HG03175 (cell line): ENCODE measurements at regions not wholly inside any gene's neighbourhood (a gene's known extent, or its start where the extent isn't known, plus 50 kb on each side); places are given as distances from the start of the nearest gene placed in this dataset.
"Not testable (repeated sequence)": the region's sequence is repeated elsewhere in the genome, so short reads cannot be mapped to it uniquely, and the experiment has no call there.

Source experiments
- ATAC-seq: cut with Tn5 transposase; IDR thresholded peaks from one replicate; pipeline ENCODE4 v1.9.1; 2021; ENCODE audit warnings: mild to moderate bottlenecking, moderate library complexity; ENCODE audit not compliant: unreplicated experiment

DNA sequence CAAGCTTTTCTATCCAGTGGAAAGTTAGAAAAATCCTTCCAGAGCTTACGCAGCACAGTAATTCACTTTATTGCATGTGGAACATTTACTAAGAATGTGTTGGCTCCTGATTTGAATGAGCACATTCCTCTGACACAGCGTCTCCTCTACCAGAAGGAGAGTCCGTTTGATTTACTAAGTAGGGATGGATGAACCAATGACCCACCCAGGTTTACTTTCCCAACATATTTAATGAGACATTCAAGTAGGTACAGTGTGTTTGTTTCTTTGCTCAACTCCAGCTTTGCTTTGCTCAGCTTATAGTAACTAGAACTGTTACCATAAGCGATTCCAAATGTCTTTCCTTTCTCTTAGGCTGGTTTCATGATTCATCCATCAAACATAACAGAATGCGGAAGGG lies 161.7 kb downstream of the SMARCA1 start:
- no peak for ATAC-seq

DNA sequence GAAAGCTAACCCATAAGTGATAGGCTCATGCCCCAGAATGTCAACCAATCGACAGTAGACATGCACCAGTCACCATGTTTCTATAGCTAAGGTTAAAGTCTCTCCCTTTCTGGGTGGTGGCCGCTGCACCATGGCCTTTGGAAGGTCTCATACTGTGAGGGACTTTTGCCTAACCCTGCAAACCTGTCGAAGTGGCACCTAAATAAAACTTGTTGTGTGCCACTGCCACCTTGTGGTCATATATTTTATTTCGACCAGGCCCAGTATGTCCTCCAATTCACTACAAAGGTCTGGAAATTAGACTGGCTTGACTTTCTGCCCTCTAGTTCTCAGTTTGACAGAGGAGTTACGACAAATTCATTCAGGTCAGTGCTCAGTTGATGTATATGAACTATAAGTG lies 163.1 kb downstream of the SMARCA1 start:
- ATAC-seq: peak; percentile 88

DNA sequence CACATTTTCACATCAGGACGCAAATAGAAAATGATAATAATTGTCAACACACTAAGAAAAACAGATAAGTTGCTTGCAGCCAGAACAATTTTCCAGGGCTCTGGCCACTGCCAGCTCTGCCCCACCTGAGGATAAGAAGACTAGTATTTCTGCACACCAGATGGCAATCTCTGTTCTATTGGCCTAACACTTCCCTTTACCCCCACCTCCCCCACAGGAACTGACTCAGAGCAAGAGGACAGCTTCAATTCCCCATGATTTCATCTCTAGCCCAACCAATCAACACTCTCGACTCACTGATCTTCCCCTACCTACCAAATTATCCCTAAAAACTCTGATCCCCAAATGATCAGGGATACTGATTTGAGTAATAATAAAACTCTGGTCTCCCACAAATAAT lies 164.0 kb downstream of the SMARCA1 start:
- peak; percentile 52 for ATAC-seq

DNA sequence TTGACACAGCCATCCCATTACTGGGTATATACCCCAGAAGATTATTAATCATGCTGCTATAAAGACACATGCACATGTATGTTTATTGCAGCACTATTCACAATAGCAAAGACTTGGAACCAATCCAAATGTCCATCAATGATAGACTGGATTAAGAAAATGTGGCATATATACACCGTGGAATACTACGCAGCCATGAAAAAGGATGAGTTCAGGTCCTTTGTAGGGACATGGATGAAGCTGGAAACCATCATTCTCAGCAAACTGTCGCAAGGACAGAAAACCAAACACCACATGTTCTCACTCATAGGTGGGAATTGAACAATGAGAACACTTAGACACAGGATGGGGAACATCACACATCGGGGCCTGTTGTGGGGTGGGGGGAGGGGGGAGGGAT lies 165.9 kb downstream of the SMARCA1 start:
- ATAC-seq: not testable (repeated sequence)

DNA sequence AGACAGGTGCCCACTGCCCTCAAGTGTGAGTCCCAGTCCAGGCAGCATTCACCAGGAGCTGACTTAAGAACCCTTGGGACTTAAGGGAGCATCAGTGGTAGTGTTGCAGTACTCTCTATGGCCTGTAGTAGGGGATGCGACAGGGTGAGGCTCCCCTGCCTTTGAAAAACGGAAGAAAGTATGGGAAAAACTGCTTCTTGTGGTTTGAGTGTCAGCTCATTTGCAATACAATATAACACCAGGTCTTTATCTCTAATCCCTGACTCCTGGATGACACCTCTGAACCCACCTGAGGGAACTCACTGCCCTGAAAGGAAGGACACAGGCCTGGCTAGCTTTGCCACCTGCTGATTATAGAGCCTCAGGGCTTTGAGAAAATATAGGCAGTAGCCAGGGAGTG lies 176.0 kb downstream of the SMARCA1 start:
- ATAC-seq: no peak

GRCh38 chrX:129346574-129346973 lies 176.7 kb downstream of the SMARCA1 start:
- ATAC-seq: no peak

DNA sequence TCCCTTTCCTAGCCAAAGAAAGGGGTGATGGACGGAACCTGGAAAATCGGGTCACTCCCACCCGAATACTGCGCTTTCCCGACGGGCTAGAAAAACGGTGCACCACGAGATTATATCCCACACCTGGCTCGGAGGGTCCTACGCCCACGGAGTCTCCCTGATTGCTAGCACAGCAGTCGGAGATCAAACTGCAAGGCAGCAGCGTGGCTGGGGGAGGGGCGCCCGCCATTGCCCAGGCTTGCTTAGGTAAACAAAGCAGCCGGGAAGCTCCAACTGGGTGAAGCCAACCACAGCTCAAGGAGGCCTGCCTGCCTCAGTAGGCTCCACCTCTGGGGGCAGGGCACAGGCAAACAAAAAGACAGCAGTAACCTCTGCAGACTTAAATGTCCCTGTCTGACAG lies 186.0 kb downstream of the SMARCA1 start:
- ATAC-seq: not testable (repeated sequence)

- ATAC-seq: no peak
These were observed 200.2 kb downstream of the SMARCA1 start for GRCh38 chrX:129323115-129323514.

GRCh38 chrX:129318375-129318774 lies 204.9 kb downstream of the SMARCA1 start:
- ATAC-seq: no peak

GRCh38 chrX:129316461-129316860 lies 206.8 kb downstream of the SMARCA1 start:
- no peak for ATAC-seq

GRCh38 chrX:129310000-129310399 lies 213.3 kb downstream of the SMARCA1 start:
- ATAC-seq: no peak

- no peak for ATAC-seq
These were observed 260.4 kb downstream of the SMARCA1 start for GRCh38 chrX:129262912-129263311.

DNA sequence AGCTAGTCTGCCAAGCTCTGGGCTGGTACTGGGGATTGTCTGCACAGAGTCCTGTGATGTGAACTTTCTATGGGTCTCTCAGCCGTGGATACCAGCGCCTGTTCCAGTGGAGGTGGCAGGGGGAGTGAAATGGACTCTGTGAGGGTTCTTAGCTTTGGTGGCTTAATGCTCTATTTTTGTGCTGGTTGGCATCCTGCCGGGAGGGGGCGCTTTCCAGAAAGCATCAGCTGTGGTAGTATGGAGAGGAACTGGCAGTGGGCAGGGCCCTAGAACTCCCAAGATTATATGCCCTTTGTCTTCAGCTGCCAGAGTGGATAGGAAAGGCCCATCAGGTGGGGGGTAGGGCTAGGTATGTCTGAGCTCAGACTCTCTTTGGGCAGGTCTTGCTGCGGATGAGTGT lies 267.8 kb downstream of the SMARCA1 start:
- ATAC-seq: not testable (repeated sequence)

- ATAC-seq: no peak
These were observed 273.7 kb downstream of the SMARCA1 start for GRCh38 chrX:129249563-129249962.

- ATAC-seq: no peak
These were observed 275.6 kb downstream of the SMARCA1 start for GRCh38 chrX:129247642-129248041.

- ATAC-seq: no peak
These were observed 283.9 kb downstream of the SMARCA1 start for GRCh38 chrX:129239371-129239770.

DNA sequence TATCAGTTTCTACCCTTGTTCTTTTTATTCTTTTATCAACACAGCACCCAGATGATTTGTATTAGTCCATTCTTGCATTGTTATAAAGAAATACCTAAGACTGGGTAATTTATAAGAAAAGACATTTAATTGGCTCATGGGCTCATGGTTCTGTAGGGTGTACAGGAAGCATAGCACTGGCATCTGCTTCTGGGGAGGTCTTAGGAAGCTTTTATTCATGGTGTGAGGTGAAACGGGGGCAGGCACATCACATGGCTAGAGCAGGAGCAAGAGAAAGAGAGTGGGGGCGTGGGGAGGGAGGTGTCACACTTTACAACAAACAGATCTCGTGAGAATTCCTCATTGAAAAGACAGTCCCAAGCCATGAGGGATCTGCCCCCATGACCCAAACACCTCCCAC lies 285.3 kb downstream of the SMARCA1 start:
- no peak for ATAC-seq

GRCh38 chrX:129235903-129236302 lies 287.4 kb downstream of the SMARCA1 start:
- no peak for ATAC-seq

DNA sequence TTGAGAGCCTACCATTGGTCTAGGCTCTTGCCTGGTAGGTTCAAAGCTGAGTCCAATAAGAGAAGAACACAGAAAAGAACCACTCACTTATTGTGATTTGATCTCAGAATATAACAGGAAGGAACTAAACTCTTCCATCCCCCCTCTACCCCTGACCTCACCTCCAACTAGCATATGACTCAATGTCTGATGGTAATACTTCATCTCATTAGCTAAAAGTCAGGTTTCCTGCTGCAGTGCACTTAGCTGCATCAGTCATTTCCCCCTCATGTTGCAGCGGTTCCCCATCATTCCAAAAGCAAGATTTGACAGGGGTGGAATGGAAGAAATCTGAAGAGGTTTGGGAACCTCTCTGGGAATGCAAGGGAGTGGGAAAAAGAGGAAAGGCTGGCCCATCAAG lies 289.5 kb downstream of the SMARCA1 start:
- ATAC-seq: no peak

DNA sequence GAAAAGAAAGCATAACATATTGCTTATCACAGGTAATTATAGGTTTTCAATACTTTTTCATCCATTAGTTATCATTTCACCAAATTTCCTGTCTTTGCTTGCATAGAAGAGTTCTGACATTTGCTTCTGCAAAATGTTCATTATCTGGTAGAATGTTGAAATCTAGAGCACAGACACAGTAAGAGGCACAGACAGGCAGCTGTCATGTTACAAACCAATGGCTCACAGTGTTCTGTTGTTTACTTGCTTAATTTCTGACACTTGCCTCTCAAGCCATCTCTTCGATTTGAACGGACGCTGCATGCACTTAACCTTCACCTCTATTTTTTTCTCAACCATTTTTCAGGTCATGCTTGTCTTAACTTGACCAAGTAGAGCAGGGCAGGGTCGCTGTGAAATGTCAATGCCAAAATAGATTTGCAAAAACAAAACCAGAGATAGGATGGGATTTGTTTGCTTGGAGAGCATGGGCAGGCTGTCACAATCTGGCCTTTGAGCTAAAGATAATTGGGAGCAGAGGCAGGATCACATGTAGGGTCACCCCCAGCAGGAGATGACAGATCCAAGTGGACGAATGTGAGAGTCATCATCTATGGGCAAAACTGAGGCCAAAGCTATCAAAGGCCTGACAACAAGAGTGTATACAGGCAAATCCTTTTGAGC lies 292.3 kb downstream of the SMARCA1 start:
- no peak for ATAC-seq

DNA sequence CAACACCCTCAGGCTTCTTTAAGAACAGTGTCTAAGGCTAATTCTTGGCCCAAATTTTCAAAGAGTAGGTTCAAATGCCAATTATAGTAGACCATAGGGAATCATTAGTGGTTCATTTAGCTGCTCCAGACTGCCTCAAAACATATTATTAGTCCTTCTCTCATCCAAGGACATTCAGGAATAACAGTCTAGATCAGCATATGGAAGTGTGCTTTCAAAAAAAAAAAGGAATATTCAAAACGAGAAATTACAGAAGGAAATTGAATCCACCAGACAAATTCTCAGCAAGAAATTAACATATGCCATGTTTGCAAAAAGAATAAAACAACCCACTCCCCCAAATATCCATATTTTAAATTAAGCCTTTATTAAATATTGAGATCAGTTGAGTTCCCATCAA lies 293.1 kb downstream of the SMARCA1 start:
- no peak for ATAC-seq

- ATAC-seq: no peak
These were observed 295.9 kb downstream of the SMARCA1 start for GRCh38 chrX:129227366-129227765.

- no peak for ATAC-seq
These were observed 329.9 kb downstream of the SMARCA1 start for GRCh38 chrX:129193357-129193756.
